Endodermal cell (in vitro differentiated cells): ENCODE measurements at regions not wholly inside any gene's neighbourhood (a gene's known extent, or its start where the extent isn't known, plus 50 kb on each side); places are given as distances from the start of the nearest gene placed in this dataset.
A peak's percentile ranks its signal among the peaks of the same experiment; 100 is the strongest.

Experiments used
- DNase-seq: peaks from one replicate; pipeline ENCODE4 v3.0.0-alpha.2; 2017
- H3K27ac ChIP-seq: 2 replicates; pipeline ENCODE4 v1.5.1; 2013; ENCODE audit warnings: mild to moderate bottlenecking, low read depth, low read length, moderate library complexity
- H3K27me3 ChIP-seq: 2 replicates; pipeline ENCODE4 v1.6.1; 2013; ENCODE audit warnings: mild to moderate bottlenecking, low read length, moderate library complexity; ENCODE audit not compliant: insufficient read depth, control insufficient read depth, poor library complexity, severe bottlenecking
- H3K36me3 ChIP-seq: 2 replicates; pipeline ENCODE4 v1.7.0; 2013; ENCODE audit warnings: mild to moderate bottlenecking, low read length, moderate library complexity; ENCODE audit not compliant: control insufficient read depth, insufficient read depth
- H3K4me1 ChIP-seq: one replicate; pipeline ENCODE4 v1.7.0; 2013; ENCODE audit warnings: low read length; ENCODE audit not compliant: control insufficient read depth, insufficient read depth
- H3K4me3 ChIP-seq: 2 replicates; pipeline ENCODE4 v1.5.1; 2013; ENCODE audit warnings: mild to moderate bottlenecking, low read length, moderate library complexity
- H3K9ac ChIP-seq: 2 replicates; pipeline ENCODE4 v1.6.1; 2013; ENCODE audit warnings: mild to moderate bottlenecking, low read length, moderate library complexity; ENCODE audit not compliant: poor library complexity, severe bottlenecking; ENCODE audit errors: extremely low read depth
- H3K9me3 ChIP-seq: 2 replicates; pipeline ENCODE4 v1.6.1; 2013; ENCODE audit warnings: mild to moderate bottlenecking, low read length, moderate library complexity; ENCODE audit not compliant: control insufficient read depth
- H3K27ac Mint-ChIP-seq: 2 replicates; pipeline ENCODE4 v1.8.0; 2020; ENCODE audit warnings: mixed read lengths
- H3K27me3 Mint-ChIP-seq: 2 replicates; pipeline ENCODE4 v1.8.0; 2021; ENCODE audit warnings: mild to moderate bottlenecking, mixed read lengths; ENCODE audit not compliant: insufficient read depth
- H3K36me3 Mint-ChIP-seq: 2 replicates; pipeline ENCODE4 v1.8.0; 2020; ENCODE audit warnings: low read depth, mixed read lengths
- H3K4me1 Mint-ChIP-seq: 2 replicates; pipeline ENCODE4 v1.8.0; 2020; ENCODE audit warnings: mixed read lengths
- H3K4me3 Mint-ChIP-seq: 2 replicates; pipeline ENCODE4 v1.8.0; 2020; ENCODE audit warnings: mild to moderate bottlenecking, moderate library complexity, mixed read lengths
- H3K9me3 Mint-ChIP-seq: 2 replicates; pipeline ENCODE4 v1.8.0; 2020; ENCODE audit warnings: mild to moderate bottlenecking, mixed read lengths
- CTCF ChIP-seq: fragments of 200-600 bp; sonication (generic); conservative IDR thresholded peaks from 2 replicates; pipeline ENCODE4 v1.5.0; 2021; ENCODE audit warnings: antibody characterized with exemption, mild to moderate bottlenecking
- WGBS, 2 experiments: methylation state at CpG; one replicate each; pipeline versions ENCODE4 v1.1.5 to v1.1.7; 2013; ENCODE audit warnings: missing lambda C conversion rate in 2 of 2, mixed read lengths in 1 of 2; ENCODE audit not compliant: insufficient coverage in 1 of 2, insufficient read length in 1 of 2; 5-methylcytosine and 5-hydroxymethylcytosine counted together

GRCh38 chrX:13208281-13208935 lies 111.4 kb downstream of the ATXN3L start:
- no peaks in the 10 kb centered on the region for H3K4me1 ChIP-seq
- no peaks in the 10 kb centered on the region for H3K36me3 ChIP-seq
- no peak for DNase-seq
- H3K9me3 Mint-ChIP-seq: peaks cover 54% of the 10 kb centered on the region
- H3K9ac ChIP-seq: no peak overlapping the region
- H3K27me3 ChIP-seq: no peaks in the 10 kb centered on the region
- no peak overlapping the region for H3K27ac Mint-ChIP-seq
- H3K4me3 ChIP-seq: no peak overlapping the region
- H3K4me1 Mint-ChIP-seq: peaks cover 10% of the 10 kb centered on the region
- TF ChIP-seq CTCF: no peak
- H3K27ac ChIP-seq: no peak overlapping the region
- no peaks in the 10 kb centered on the region for H3K36me3 Mint-ChIP-seq
- WGBS, 2 experiments: 100% methylated on average over 1 to 2 of the region's 3 CpGs
- H3K4me3 Mint-ChIP-seq: no peak overlapping the region
- H3K9me3 ChIP-seq: no peaks in the 10 kb centered on the region
- no peaks in the 10 kb centered on the region for H3K27me3 Mint-ChIP-seq

GRCh38 chrX:13203271-13203670 lies 116.6 kb downstream of the ATXN3L start:
- H3K36me3 Mint-ChIP-seq: no peaks in the 10 kb centered on the region
- no peak overlapping the region for H3K9ac ChIP-seq
- 80 to 96% methylated on average over 1 to 3 of the region's 5 CpGs for WGBS, 2 experiments
- H3K27me3 ChIP-seq: no peaks in the 10 kb centered on the region
- no peaks in the 10 kb centered on the region for H3K36me3 ChIP-seq
- no peak overlapping the region for H3K27ac ChIP-seq
- no peak overlapping the region for H3K27ac Mint-ChIP-seq
- no peaks in the 10 kb centered on the region for H3K9me3 ChIP-seq
- no peak overlapping the region for H3K4me3 Mint-ChIP-seq
- no peak for TF ChIP-seq CTCF
- H3K4me3 ChIP-seq: no peak overlapping the region
- no peaks in the 10 kb centered on the region for H3K4me1 ChIP-seq
- no peak for DNase-seq
- H3K4me1 Mint-ChIP-seq: peaks cover 14% of the 10 kb centered on the region
- H3K27me3 Mint-ChIP-seq: no peaks in the 10 kb centered on the region
- H3K9me3 Mint-ChIP-seq: peaks cover 75% of the 10 kb centered on the region

GRCh38 chrX:13201605-13202219 lies 118.1 kb downstream of the ATXN3L start:
- TF ChIP-seq CTCF: no peak
- Mint-ChIP-seq H3K27me3 (no peaks in the 10 kb centered on the region), H3K27ac (no peak overlapping the region), H3K36me3 (no peaks in the 10 kb centered on the region), H3K4me1 (peaks cover 12% of the 10 kb centered on the region), H3K4me3 (no peak overlapping the region), H3K9me3 (peaks cover 74% of the 10 kb centered on the region)
- Histone ChIP-seq H3K36me3 (no peaks in the 10 kb centered on the region), H3K9me3 (no peaks in the 10 kb centered on the region), H3K4me3 (no peak overlapping the region), H3K4me1 (no peaks in the 10 kb centered on the region), H3K27me3 (no peaks in the 10 kb centered on the region), H3K27ac (no peak overlapping the region), H3K9ac (no peak overlapping the region)
- 85 to 89% methylated on average over 5 to 14 of the region's 14 CpGs for WGBS, 2 experiments
- DNase-seq: peak; percentile 72
